ENCODE measurements at regions not wholly inside any gene's neighbourhood (a gene's known extent, or its start where the extent isn't known, plus 50 kb on each side); places are given as distances from the start of the nearest gene placed in this dataset.

DNA sequence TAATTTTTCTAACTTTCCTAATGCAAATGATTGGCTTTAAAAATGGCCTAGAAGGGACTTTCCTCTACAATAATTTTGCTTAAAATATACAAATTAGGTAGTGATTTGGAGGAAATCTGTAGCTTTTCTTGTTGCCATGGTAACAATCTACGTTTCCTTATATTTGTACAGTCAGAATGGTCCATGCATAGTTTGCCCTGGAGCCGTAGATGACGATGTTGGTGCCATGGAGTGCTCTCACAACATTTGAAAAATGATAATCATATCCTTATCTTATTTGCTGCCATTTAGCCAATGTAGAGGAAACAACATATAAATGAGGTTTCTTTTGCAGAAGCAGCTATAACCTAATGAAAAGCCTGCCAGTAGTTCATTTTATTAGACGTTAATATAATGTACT is 89.0 kb upstream of the NMU start:
- TF ChIP-seq, protein P1, sequence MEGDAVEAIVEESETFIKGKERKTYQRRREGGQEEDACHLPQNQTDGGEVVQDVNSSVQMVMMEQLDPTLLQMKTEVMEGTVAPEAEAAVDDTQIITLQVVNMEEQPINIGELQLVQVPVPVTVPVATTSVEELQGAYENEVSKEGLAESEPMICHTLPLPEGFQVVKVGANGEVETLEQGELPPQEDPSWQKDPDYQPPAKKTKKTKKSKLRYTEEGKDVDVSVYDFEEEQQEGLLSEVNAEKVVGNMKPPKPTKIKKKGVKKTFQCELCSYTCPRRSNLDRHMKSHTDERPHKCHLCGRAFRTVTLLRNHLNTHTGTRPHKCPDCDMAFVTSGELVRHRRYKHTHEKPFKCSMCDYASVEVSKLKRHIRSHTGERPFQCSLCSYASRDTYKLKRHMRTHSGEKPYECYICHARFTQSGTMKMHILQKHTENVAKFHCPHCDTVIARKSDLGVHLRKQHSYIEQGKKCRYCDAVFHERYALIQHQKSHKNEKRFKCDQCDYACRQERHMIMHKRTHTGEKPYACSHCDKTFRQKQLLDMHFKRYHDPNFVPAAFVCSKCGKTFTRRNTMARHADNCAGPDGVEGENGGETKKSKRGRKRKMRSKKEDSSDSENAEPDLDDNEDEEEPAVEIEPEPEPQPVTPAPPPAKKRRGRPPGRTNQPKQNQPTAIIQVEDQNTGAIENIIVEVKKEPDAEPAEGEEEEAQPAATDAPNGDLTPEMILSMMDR (IDR thresholded peaks at IDR 0.05; ENCODE audit: low read depth, low read length), result no peak
- H3K4me3 ChIP-seq (ENCODE audit: low read depth, low read length), result no peak overlapping the region
- DNase-seq (ENCODE audit: low read depth, low spot score), result no peak
- in situ Hi-C loops (cut with HindIII; ENCODE audit: low sequenced_read_pairs), result no loop called here

DNA sequence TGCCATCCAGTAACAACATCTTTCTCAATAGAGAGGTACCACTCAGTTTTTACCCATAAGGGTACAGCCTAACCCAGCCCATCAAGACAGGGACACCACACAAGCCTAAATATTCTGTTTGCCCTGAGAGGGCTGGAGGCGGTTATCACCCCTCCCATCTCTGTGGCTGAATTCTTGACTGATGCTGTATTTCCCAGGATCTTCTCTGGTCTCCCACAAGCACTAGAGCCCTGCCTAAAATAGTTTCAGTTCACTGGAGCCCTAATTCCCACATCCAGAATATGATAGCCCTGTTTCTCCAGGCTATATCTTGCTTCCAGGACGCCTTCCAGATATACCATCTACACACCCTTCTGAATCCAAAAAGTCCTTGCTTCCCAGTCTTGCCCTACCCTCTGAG is 91.6 kb upstream of the NMU start:
- TF ChIP-seq, protein P1 (IDR thresholded peaks at IDR 0.05; ENCODE audit: low read depth, low read length), result no peak
- no peak for DNase-seq (ENCODE audit: low read depth, low spot score)
- in situ Hi-C loops (cut with HindIII; ENCODE audit: low sequenced_read_pairs), result no loop called here

DNA sequence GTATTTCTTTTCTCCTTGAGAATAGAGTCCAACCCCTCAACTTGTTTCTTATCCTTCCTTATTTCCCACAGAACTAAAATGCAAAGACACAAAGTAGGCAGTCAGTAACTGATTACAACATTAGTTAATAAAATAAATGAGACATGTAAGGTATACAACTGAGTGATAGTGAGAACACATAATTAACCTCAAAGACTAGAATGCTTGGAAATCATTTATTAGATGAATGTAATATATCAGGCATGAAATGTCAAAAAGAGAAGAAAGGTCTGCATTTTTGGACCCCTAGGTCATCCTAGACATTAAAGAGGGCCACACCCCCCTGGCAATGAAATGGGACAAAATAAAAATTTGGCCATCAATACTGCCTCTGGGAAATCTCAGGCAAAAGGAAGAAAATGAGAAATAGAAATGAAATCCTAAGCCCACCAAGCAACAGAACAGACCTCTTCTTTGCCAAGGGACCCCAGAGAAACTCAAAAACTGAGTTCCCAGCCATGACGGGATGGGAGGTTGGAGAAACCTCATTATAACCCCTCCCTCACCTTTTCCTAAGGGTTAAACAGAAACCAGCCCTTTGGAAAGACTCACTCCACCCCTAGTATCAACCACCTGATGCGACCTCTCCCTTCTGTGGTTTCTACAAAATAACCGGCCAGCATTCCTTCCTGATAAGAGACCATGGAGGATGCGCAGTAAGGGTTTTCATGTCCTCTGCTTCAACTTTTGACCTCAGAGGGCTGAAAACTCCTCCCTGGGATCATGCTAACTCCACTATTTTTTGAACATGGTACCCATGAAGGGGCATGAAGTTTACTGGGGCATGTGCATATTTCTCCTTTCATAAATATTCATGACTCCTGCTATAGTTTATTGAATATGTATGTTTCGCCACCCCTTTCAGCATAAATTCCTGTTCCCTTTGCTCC is 90.0 kb upstream of the EXOC1L start:
- TF ChIP-seq, protein P1 (IDR thresholded peaks at IDR 0.05; ENCODE audit: low read depth, low read length), result no peak
- no peak overlapping the region for H3K4me3 ChIP-seq (ENCODE audit: low read depth, low read length)
- DNase-seq (ENCODE audit: low read depth, low spot score), result no peak
- in situ Hi-C loops (cut with HindIII; ENCODE audit: low sequenced_read_pairs), result no loop called here

More for the DNA sequence above, 91.6 kb upstream of the NMU start:
- no peak overlapping the region for H3K4me3 ChIP-seq (ENCODE audit: low read depth, low read length)

DNA sequence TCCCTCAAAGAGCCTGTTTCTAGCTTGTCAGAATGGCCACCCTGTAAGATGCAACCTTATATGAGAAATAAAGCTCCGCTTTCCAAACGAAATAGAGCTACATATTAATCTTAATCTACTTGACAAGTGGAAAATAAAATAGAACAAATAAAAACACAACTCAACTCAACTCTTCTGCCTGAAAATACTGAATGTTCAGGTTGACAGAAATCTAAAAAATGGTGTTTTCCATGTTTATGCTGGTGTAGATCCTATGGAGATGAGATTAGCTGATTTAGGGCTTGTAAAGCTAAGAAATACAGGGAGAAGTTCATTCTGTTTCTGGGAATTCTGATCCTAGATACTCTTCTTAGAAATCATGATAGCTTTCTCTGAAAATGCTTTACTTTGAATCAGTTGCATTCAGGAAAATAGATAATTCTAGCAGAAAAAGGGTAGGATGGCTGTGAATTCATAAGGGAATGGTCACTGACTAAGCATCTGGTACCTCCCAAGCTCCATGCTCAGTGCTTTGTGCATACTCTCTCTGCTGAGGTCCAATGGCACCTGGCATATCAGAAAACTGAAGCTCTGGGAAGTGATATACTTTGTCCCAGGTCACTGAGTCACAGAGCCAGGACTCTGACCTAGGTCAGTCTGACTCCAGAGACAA is 89.2 kb upstream of the EXOC1L start:
- H3K4me3 ChIP-seq (ENCODE audit: low read depth, low read length), result no peak overlapping the region
- TF ChIP-seq, protein P1 (IDR thresholded peaks at IDR 0.05; ENCODE audit: low read depth, low read length), result no peak
- no peak for DNase-seq (ENCODE audit: low read depth, low spot score)
- in situ Hi-C loops (cut with HindIII; ENCODE audit: low sequenced_read_pairs), result no loop called here

DNA sequence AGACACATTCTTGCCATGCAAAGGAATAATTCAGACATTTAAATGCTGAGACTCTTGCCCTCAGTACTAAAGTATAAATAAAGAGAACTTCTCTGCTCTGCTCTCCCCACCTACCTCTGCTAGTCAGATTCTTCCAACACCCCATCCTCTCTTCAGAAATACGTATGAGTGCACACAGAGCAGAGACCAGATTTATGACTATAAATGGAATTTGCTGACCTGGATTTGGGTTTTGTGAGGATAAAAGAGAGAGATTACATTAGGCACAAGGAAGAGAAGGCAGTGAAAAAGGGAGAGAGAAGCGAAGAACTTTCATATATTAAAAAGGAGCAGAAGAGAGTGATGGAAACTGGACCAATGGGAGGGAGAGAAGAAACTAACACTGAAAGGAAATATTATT is 87.6 kb upstream of the EXOC1L start:
- in situ Hi-C loops (cut with HindIII; ENCODE audit: low sequenced_read_pairs), result no loop called here

GRCh38 chr4:55732864-55733263 is 86.7 kb upstream of the EXOC1L start:
- H3K4me3 ChIP-seq (ENCODE audit: low read depth, low read length), result no peak overlapping the region
- DNase-seq (ENCODE audit: low read depth, low spot score), result no peak
- in situ Hi-C loops (cut with HindIII; ENCODE audit: low sequenced_read_pairs), result no loop called here
- TF ChIP-seq, protein P1 (IDR thresholded peaks at IDR 0.05; ENCODE audit: low read depth, low read length), result no peak

More for the DNA sequence above, 87.6 kb upstream of the EXOC1L start:
- no peak overlapping the region for H3K4me3 ChIP-seq (ENCODE audit: low read depth, low read length)
- no peak for DNase-seq (ENCODE audit: low read depth, low spot score)
- TF ChIP-seq, protein P1 (IDR thresholded peaks at IDR 0.05; ENCODE audit: low read depth, low read length), result no peak

All from astrocyte of the spinal cord (primary cell).